HEK293T (cell line): ENCODE measurements at regions not wholly inside any gene's neighbourhood (a gene's known extent, or its start where the extent isn't known, plus 50 kb on each side); places are given as distances from the start of the nearest gene placed in this dataset.

Experiments
- ARNT ChIP-seq: fragments of 450-650 bp; IDR thresholded peaks from 2 replicates; pipeline ENCODE4 v1.6.1; 2017; ENCODE audit warnings: mild to moderate bottlenecking
- BHLHE40 ChIP-seq: fragments of 450-650 bp; IDR thresholded peaks from 2 replicates; pipeline ENCODE4 v1.6.1; 2016; ENCODE audit warnings: mild to moderate bottlenecking, moderate library complexity, borderline replicate concordance
- CTBP1 ChIP-seq: fragments of 450-650 bp; IDR thresholded peaks from 2 replicates; pipeline ENCODE4 v1.6.1; 2016; ENCODE audit warnings: borderline replicate concordance
- ELF4 ChIP-seq: fragments of 450-650 bp; IDR thresholded peaks from 2 replicates; pipeline ENCODE4 v1.6.1; 2017; ENCODE audit warnings: antibody characterized with exemption
- FOXA1 ChIP-seq: fragments of 450-650 bp; IDR thresholded peaks from 2 replicates; pipeline ENCODE4 v1.6.1; 2016; ENCODE audit warnings: mild to moderate bottlenecking
- FOXM1 ChIP-seq: fragments of 450-650 bp; IDR thresholded peaks from 2 replicates; pipeline ENCODE4 v1.6.1; 2017; ENCODE audit warnings: mild to moderate bottlenecking, borderline replicate concordance
- HDGF ChIP-seq: fragments of 450-650 bp; IDR thresholded peaks from 2 replicates; pipeline ENCODE4 v1.6.1; 2017; ENCODE audit warnings: antibody characterized with exemption, borderline replicate concordance
- L3MBTL2 ChIP-seq: fragments of 450-650 bp; conservative IDR thresholded peaks from 2 replicates; pipeline ENCODE4 v1.6.1; 2016; ENCODE audit warnings: mild to moderate bottlenecking
- NFRKB ChIP-seq: fragments of 450-650 bp; IDR thresholded peaks from 2 replicates; pipeline ENCODE4 v1.6.1; 2016; ENCODE audit warnings: mild to moderate bottlenecking, moderate library complexity
- SP1 ChIP-seq: fragments of 450-650 bp; IDR thresholded peaks from 2 replicates; pipeline ENCODE4 v1.6.1; 2017
- SUZ12 ChIP-seq: fragments of 450-650 bp; IDR thresholded peaks from 2 replicates; pipeline ENCODE4 v1.6.1; 2016; ENCODE audit warnings: mild to moderate bottlenecking

DNA sequence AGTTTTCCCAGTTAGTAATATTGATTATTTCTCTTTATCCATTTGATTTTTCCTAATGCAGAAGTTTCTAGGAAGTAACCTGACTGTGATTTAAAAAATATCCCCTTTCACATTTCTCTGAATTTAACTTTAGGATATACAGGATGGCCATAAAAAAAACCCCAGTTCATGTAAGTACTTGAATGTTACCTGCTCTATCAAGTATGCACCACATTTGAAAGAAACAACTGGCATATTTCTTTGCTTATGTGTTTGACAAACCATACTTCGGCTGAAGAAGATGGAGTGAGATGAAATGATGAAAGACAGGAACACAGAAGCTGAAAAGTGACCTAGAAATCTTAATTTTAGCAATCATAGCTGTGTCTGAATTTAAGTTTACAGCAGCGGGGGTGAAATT, 374.0 kb upstream of the NOX3 start:
- TF ChIP-seq BHLHE40 (no peak), FOXM1 (no peak), HDGF (no peak), NFRKB (no peak), SP1 (no peak), CTBP1 (no peak), SUZ12 (no peak), ARNT (no peak), L3MBTL2 (no peak), FOXA1 (no peak), ELF4 (no peak)
